Inflammatory macrophage treated with lipopolysaccharide for 1 hour (primary cell): ENCODE measurements at regions not wholly inside any gene's neighbourhood (a gene's known extent, or its start where the extent isn't known, plus 50 kb on each side); places are given as distances from the start of the nearest gene placed in this dataset.

Experiments
- DNase-seq, 2 donors: peaks; one replicate each; pipeline ENCODE4 v3.0.0-alpha.2; 2020 to 2022

- DNase-seq: no peak
Measured at GRCh38 chr13:42722883-42723539, 58.4 kb upstream of the FAM216B start.

- DNase-seq: no peak
Measured at GRCh38 chr13:42728507-42729180, 52.7 kb upstream of the FAM216B start.

GRCh38 chr13:42729857-42730402 is 51.5 kb upstream of the FAM216B start:
- no peak for DNase-seq
